ENCODE measurements at regions not wholly inside any gene's neighbourhood (a gene's known extent, or its start where the extent isn't known, plus 50 kb on each side); places are given as distances from the start of the nearest gene placed in this dataset.

- TF ChIP-seq EZH2 (IDR thresholded peaks at IDR 0.05; ENCODE audit: insufficient read depth, poor library complexity, severe bottlenecking), result no peak
- no peak for TF ChIP-seq EZH2phosphoT487 (IDR thresholded peaks at IDR 0.05; ENCODE audit: insufficient read depth, low read depth)
Observed at GRCh38 chr12:124225730-124226129, 69.2 kb upstream of the RFLNA start.

Measured in GM23248 (cell line).